Type B pancreatic cell (in vitro differentiated cells): ENCODE measurements at regions not wholly inside any gene's neighbourhood (a gene's known extent, or its start where the extent isn't known, plus 50 kb on each side); places are given as distances from the start of the nearest gene placed in this dataset.

Experiments used
- DNase-seq: peaks from one replicate; pipeline ENCODE4 v3.0.0; 2021; ENCODE audit warnings: mixed read lengths; ENCODE audit not compliant: unreplicated experiment; ENCODE audit errors: extremely low spot score
- H3K27ac Mint-ChIP-seq: 2 replicates; pipeline ENCODE4 v1.8.0; 2021; ENCODE audit warnings: mild to moderate bottlenecking, mixed read lengths
- H3K27me3 Mint-ChIP-seq: 2 replicates; pipeline ENCODE4 v1.8.0; 2021; ENCODE audit warnings: mixed read lengths
- H3K36me3 Mint-ChIP-seq: 2 replicates; pipeline ENCODE4 v1.8.0; 2021; ENCODE audit warnings: mixed read lengths
- H3K4me1 Mint-ChIP-seq: one replicate; pipeline ENCODE4 v1.8.0; 2021; ENCODE audit warnings: mixed read lengths; ENCODE audit not compliant: unreplicated experiment
- H3K4me3 Mint-ChIP-seq: 2 replicates; pipeline ENCODE4 v1.8.0; 2021; ENCODE audit warnings: mild to moderate bottlenecking, mixed read lengths
- H3K9me3 Mint-ChIP-seq: 2 replicates; pipeline ENCODE4 v1.8.0; 2021; ENCODE audit warnings: mixed read lengths
- TF ChIP-seq, protein P1 (sequence below): fragments of 200-600 bp; sonication (generic); conservative IDR thresholded peaks from 2 replicates; pipeline ENCODE4 v1.5.0; 2021; ENCODE audit warnings: antibody characterized with exemption, mild to moderate bottlenecking

GRCh38 chr18:11284349-11284748 lies 135.0 kb upstream of the PIEZO2 start:
- no peak for DNase-seq
- H3K4me1 Mint-ChIP-seq: peaks cover 7% of the 10 kb centered on the region
- H3K4me3 Mint-ChIP-seq: no peak overlapping the region
- no peaks in the 10 kb centered on the region for H3K36me3 Mint-ChIP-seq
- no peaks in the 10 kb centered on the region for H3K27me3 Mint-ChIP-seq
- H3K27ac Mint-ChIP-seq: no peak overlapping the region
- TF ChIP-seq, protein P1, sequence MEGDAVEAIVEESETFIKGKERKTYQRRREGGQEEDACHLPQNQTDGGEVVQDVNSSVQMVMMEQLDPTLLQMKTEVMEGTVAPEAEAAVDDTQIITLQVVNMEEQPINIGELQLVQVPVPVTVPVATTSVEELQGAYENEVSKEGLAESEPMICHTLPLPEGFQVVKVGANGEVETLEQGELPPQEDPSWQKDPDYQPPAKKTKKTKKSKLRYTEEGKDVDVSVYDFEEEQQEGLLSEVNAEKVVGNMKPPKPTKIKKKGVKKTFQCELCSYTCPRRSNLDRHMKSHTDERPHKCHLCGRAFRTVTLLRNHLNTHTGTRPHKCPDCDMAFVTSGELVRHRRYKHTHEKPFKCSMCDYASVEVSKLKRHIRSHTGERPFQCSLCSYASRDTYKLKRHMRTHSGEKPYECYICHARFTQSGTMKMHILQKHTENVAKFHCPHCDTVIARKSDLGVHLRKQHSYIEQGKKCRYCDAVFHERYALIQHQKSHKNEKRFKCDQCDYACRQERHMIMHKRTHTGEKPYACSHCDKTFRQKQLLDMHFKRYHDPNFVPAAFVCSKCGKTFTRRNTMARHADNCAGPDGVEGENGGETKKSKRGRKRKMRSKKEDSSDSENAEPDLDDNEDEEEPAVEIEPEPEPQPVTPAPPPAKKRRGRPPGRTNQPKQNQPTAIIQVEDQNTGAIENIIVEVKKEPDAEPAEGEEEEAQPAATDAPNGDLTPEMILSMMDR: no peak
- no peaks in the 10 kb centered on the region for H3K9me3 Mint-ChIP-seq

DNA sequence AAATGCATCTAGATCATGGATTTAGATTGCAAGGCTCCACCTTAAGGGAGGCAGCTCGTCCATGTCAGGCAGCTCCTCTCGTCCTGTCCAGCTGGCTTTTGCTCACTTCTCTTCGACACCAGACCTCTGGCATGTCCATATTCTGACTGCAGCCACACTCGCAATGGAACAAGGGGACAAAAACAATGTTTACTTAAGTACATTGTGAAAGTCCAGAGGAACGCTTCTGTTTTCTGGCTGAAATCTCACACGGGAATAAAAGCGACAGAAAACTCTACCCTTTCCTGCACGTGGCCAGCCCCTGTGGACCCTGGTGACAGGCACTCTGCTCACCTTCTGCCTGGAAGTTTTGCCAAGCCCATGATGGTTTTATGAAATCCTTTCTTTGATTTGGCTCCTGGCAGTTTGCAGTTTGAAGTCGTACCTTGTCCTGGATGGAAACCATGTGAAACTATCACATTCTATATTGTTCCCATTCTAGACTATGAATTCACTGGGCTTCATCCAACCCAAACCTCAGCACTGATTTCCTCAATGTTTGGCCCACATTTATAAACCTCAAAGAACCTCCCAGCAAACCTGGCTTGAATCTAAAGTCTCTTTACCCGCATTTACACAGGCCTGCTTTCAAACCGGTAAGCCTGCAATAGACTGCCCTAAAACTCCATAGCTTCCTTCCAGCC lies 134.3 kb upstream of the PIEZO2 start:
- Mint-ChIP-seq H3K27me3 (no peaks in the 10 kb centered on the region), H3K27ac (no peak overlapping the region), H3K9me3 (peaks cover 4% of the 10 kb centered on the region), H3K4me1 (peaks cover 7% of the 10 kb centered on the region), H3K4me3 (no peak overlapping the region), H3K36me3 (no peaks in the 10 kb centered on the region)
- TF ChIP-seq, protein P1: no peak
- DNase-seq: no peak

GRCh38 chr18:11279461-11279860 lies 130.1 kb upstream of the PIEZO2 start:
- TF ChIP-seq, protein P1: no peak
- Mint-ChIP-seq H3K27ac (no peak overlapping the region), H3K36me3 (no peaks in the 10 kb centered on the region), H3K27me3 (no peaks in the 10 kb centered on the region), H3K4me1 (peaks cover 12% of the 10 kb centered on the region), H3K4me3 (no peak overlapping the region), H3K9me3 (peaks cover 10% of the 10 kb centered on the region)
- no peak for DNase-seq

DNA sequence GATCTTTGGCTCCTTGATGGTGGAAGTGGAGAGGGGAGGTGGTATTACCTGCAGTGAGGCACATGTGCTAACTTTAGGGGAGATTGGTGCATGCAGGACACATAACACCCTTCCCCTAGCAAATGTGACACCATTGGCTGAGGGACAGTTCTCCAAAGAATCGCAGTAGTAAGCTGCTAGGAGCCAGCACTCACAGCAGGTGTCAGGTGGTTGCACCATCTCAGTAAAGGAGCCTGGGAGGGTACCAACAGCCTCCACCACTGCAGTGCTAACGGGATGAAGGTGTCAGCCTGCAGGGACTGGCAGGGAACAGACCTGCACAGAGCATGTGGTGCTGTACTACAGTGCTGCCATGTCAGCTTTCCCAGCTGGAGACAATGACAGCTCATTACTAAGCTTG lies 127.3 kb upstream of the PIEZO2 start:
- H3K4me1 Mint-ChIP-seq: peaks cover 25% of the 10 kb centered on the region
- H3K9me3 Mint-ChIP-seq: peaks cover 10% of the 10 kb centered on the region
- no peak overlapping the region for H3K4me3 Mint-ChIP-seq
- H3K27me3 Mint-ChIP-seq: no peaks in the 10 kb centered on the region
- no peak for DNase-seq
- no peaks in the 10 kb centered on the region for H3K36me3 Mint-ChIP-seq
- TF ChIP-seq, protein P1: no peak
- no peak overlapping the region for H3K27ac Mint-ChIP-seq

- H3K36me3 Mint-ChIP-seq: no peaks in the 10 kb centered on the region
- H3K27me3 Mint-ChIP-seq: no peaks in the 10 kb centered on the region
- H3K4me3 Mint-ChIP-seq: no peak overlapping the region
- TF ChIP-seq, protein P1: no peak
- no peak overlapping the region for H3K27ac Mint-ChIP-seq
- H3K4me1 Mint-ChIP-seq: peaks cover 30% of the 10 kb centered on the region
- H3K9me3 Mint-ChIP-seq: peaks cover 10% of the 10 kb centered on the region
- DNase-seq: no peak
Observed at GRCh38 chr18:11274144-11274794, 124.9 kb upstream of the PIEZO2 start.
